WTC11 (cell line): ENCODE measurements at regions not wholly inside any gene's neighbourhood (a gene's known extent, or its start where the extent isn't known, plus 50 kb on each side); places are given as distances from the start of the nearest gene placed in this dataset.

Experiments used
- ATAC-seq: fragments of 200-7000 bp; cut with Tn5 transposase; 2 replicates; pipeline ENCODE4 v1.10.0; 2021; ENCODE audit warnings: mild to moderate bottlenecking, moderate library complexity
- CTCF ChIA-PET: fragments of 300-600 bp; sonication (Branson Sonifier 250); formaldehyde crosslinking; loops from one replicate; lab custom pipeline; 2021; ENCODE audit warnings: antibody characterized with exemption; lab: Charles Lee
- POLR2A ChIA-PET: fragments of 350-600 bp; sonication (Branson Sonifier 250); formaldehyde crosslinking; loops from one replicate; lab custom pipeline; 2021; ENCODE audit warnings: antibody characterized with exemption; lab: Charles Lee
- DNase-seq: peaks from one replicate; pipeline ENCODE4 v3.0.0; 2021; ENCODE audit warnings: low spot score
- H3K27ac Mint-ChIP-seq: 2 replicates; pipeline ENCODE4 v1.8.0; 2021; ENCODE audit warnings: mixed read lengths
- H3K27me3 Mint-ChIP-seq: 2 replicates; pipeline ENCODE4 v1.8.0; 2021; ENCODE audit warnings: low read depth, mild to moderate bottlenecking, moderate library complexity, mixed read lengths
- H3K36me3 Mint-ChIP-seq: 2 replicates; pipeline ENCODE4 v1.8.0; 2021; ENCODE audit warnings: mixed read lengths
- H3K4me1 Mint-ChIP-seq: 2 replicates; pipeline ENCODE4 v1.8.0; 2022; ENCODE audit warnings: mixed read lengths
- H3K4me3 Mint-ChIP-seq: 2 replicates; pipeline ENCODE4 v1.8.0; 2021; ENCODE audit warnings: mild to moderate bottlenecking, moderate library complexity, mixed read lengths
- H3K9me3 Mint-ChIP-seq: 2 replicates; pipeline ENCODE4 v1.8.0; 2021; ENCODE audit warnings: mixed read lengths
- CBFB ChIP-seq: sonication (generic); formaldehyde crosslinking; IDR thresholded peaks from 2 replicates; pipeline ENCODE4 v1.8.1; 2022; ENCODE audit warnings: mild to moderate bottlenecking, low read depth, missing genetic modification reagents
- EMX1 ChIP-seq: fragments of 250-450 bp; sonication (Bioruptor Pico); IDR thresholded peaks from 2 replicates; pipeline ENCODE4 v1.8.0; 2021; ENCODE audit warnings: mild to moderate bottlenecking
- JAZF1 ChIP-seq: fragments of 250-450 bp; sonication (Bioruptor Pico); IDR thresholded peaks from 2 replicates; pipeline ENCODE4 v1.9.0; 2021; ENCODE audit warnings: moderate library complexity, mild to moderate bottlenecking, inconsistent platforms
- MXD4 ChIP-seq: fragments of 250-450 bp; sonication (Bioruptor Pico); IDR thresholded peaks from 2 replicates; pipeline ENCODE4 v1.8.0; 2021; ENCODE audit warnings: mild to moderate bottlenecking, moderate library complexity, borderline replicate concordance
- NFYB ChIP-seq: sonication (generic); formaldehyde crosslinking; conservative IDR thresholded peaks from 2 replicates; pipeline ENCODE4 v1.8.0; 2022; ENCODE audit warnings: low read depth, missing genetic modification reagents
- TP53 ChIP-seq: sonication (generic); formaldehyde crosslinking; IDR thresholded peaks from 2 replicates; pipeline ENCODE4 v1.8.1; 2023; ENCODE audit warnings: mild to moderate bottlenecking, missing genetic modification reagents
- ZNF219 ChIP-seq: sonication (generic); formaldehyde crosslinking; IDR thresholded peaks from 2 replicates; pipeline ENCODE4 v1.8.0; 2023; ENCODE audit warnings: missing genetic modification reagents, mild to moderate bottlenecking, borderline replicate concordance
- ZNF232 ChIP-seq: sonication (generic); formaldehyde crosslinking; IDR thresholded peaks from 2 replicates; pipeline ENCODE4 v1.8.0; 2022; ENCODE audit warnings: mild to moderate bottlenecking, missing genetic modification reagents
- ZNF263 ChIP-seq: sonication (generic); formaldehyde crosslinking; IDR thresholded peaks from 2 replicates; pipeline ENCODE4 v1.8.1; 2022; ENCODE audit warnings: low read depth, mild to moderate bottlenecking, moderate library complexity, missing genetic modification reagents
- ZNF416 ChIP-seq: fragments of 250-450 bp; sonication (Bioruptor Pico); IDR thresholded peaks from 2 replicates; pipeline ENCODE4 v1.9.0; 2021; ENCODE audit warnings: mild to moderate bottlenecking, inconsistent platforms
- TF ChIP-seq, protein P1 (sequence below): sonication (generic); formaldehyde crosslinking; IDR thresholded peaks from 2 replicates; pipeline ENCODE4 v1.8.1; 2022; ENCODE audit warnings: mild to moderate bottlenecking, missing genetic modification reagents, moderate library complexity, borderline replicate concordance
- TF ChIP-seq, protein P2 (sequence below): sonication (generic); formaldehyde crosslinking; conservative IDR thresholded peaks from 2 replicates; pipeline ENCODE4 v1.8.1; 2022; ENCODE audit warnings: mild to moderate bottlenecking, missing genetic modification reagents
- TF ChIP-seq, protein P3 (sequence below): sonication (generic); formaldehyde crosslinking; IDR thresholded peaks from 2 replicates; pipeline ENCODE4 v1.8.1; 2023; ENCODE audit warnings: mild to moderate bottlenecking, missing genetic modification reagents, moderate library complexity
- TF ChIP-seq, protein P4 (sequence below): sonication (generic); formaldehyde crosslinking; IDR thresholded peaks from 2 replicates; pipeline ENCODE4 v1.8.1; 2023; ENCODE audit warnings: mild to moderate bottlenecking, missing genetic modification reagents, moderate library complexity
- TF ChIP-seq, protein P5 (sequence below): sonication (generic); formaldehyde crosslinking; IDR thresholded peaks from 2 replicates; pipeline ENCODE4 v1.8.0; 2023; ENCODE audit warnings: missing genetic modification reagents, mild to moderate bottlenecking, borderline replicate concordance
- TF ChIP-seq, protein P6 (sequence below): fragments of 250-450 bp; sonication (Bioruptor Pico); IDR thresholded peaks from 2 replicates; pipeline ENCODE4 v1.9.0; 2021; ENCODE audit warnings: mild to moderate bottlenecking

DNA sequence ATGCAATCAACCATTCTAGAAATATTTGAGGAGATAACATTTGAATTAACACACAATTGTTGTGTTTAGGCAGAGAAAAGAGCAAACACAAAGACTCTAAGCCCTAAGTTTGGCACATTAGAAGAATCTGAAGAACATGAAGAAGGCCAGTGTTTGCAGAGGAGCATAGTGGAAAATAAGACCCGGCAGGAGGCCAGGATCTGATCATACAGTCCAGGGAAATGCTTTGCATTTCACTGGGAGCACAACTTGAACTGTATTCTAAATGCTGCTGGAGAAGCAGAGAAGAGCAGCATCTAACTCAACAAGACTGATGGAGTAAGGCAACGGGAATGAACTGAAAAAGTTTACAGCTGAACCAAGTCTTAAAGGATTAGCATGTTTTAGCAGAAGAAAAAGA, 463.4 kb downstream of the ZNF608 start (continued):
- TF ChIP-seq, protein P1, sequence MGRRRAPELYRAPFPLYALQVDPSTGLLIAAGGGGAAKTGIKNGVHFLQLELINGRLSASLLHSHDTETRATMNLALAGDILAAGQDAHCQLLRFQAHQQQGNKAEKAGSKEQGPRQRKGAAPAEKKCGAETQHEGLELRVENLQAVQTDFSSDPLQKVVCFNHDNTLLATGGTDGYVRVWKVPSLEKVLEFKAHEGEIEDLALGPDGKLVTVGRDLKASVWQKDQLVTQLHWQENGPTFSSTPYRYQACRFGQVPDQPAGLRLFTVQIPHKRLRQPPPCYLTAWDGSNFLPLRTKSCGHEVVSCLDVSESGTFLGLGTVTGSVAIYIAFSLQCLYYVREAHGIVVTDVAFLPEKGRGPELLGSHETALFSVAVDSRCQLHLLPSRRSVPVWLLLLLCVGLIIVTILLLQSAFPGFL: no peak
- no peak for TF ChIP-seq EMX1 (CRISPR knock-in tag)
- TF ChIP-seq, protein P2, sequence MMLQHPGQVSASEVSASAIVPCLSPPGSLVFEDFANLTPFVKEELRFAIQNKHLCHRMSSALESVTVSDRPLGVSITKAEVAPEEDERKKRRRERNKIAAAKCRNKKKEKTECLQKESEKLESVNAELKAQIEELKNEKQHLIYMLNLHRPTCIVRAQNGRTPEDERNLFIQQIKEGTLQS (CRISPR knock-in tag): no peak
- TF ChIP-seq ZNF219 (CRISPR knock-in tag): no peak
- TF ChIP-seq, protein P3, sequence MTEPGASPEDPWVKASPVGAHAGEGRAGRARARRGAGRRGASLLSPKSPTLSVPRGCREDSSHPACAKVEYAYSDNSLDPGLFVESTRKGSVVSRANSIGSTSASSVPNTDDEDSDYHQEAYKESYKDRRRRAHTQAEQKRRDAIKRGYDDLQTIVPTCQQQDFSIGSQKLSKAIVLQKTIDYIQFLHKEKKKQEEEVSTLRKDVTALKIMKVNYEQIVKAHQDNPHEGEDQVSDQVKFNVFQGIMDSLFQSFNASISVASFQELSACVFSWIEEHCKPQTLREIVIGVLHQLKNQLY (CRISPR knock-in tag): no peak
- TF ChIP-seq ZNF263 (CRISPR knock-in tag): no peak
- TF ChIP-seq MXD4 (CRISPR knock-in tag): no peak
- no peak for TF ChIP-seq TP53
- no peak for TF ChIP-seq NFYB (CRISPR knock-in tag)
- TF ChIP-seq, all 79 proteins: peak for 0

DNA sequence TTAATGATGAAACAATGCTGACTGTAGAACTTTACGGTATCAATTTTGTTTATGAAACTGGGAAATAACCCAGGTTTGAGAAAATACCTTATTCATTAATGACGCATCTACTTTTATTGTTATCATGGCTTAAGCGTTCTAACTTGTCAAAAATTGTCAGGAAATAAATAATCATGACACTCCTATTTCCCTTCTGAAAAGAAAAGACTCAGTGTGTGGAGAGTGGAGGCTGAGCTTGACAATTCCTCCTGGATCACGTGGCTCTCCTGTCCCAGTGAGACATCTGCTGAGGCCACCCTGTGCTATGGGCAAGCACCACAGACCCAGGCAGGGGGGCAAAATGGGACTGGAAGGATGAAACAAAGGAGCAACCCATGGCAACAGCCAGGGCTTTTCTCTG, 466.4 kb downstream of the ZNF608 start:
- CTCF ChIA-PET: interaction anchor here (0.5 kb wide), 1 partner anchor 17 kb away, joined by 3 read pairs; no protein-coding TSS in a partner anchor
- no peak for ATAC-seq
- H3K27ac Mint-ChIP-seq: no peak overlapping the region

More for the DNA sequence above, 466.4 kb downstream of the ZNF608 start:
- POLR2A ChIA-PET: no interaction called here
- no peak overlapping the region for H3K4me3 Mint-ChIP-seq
- DNase-seq: no peak
- H3K4me1 Mint-ChIP-seq: peaks cover 11% of the 10 kb centered on the region
- peaks cover 5% of the 10 kb centered on the region; the same call in 1 of the 2 replicates for H3K9me3 Mint-ChIP-seq
- H3K27me3 Mint-ChIP-seq: no peaks in the 10 kb centered on the region; the same call in 1 of the 2 replicates
- TF ChIP-seq CBFB: no peak
- TF ChIP-seq, protein P4, sequence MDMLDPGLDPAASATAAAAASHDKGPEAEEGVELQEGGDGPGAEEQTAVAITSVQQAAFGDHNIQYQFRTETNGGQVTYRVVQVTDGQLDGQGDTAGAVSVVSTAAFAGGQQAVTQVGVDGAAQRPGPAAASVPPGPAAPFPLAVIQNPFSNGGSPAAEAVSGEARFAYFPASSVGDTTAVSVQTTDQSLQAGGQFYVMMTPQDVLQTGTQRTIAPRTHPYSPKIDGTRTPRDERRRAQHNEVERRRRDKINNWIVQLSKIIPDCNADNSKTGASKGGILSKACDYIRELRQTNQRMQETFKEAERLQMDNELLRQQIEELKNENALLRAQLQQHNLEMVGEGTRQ (CRISPR knock-in tag): no peak
- no peak for TF ChIP-seq ZNF416 (CRISPR knock-in tag)
- TF ChIP-seq, protein P5, sequence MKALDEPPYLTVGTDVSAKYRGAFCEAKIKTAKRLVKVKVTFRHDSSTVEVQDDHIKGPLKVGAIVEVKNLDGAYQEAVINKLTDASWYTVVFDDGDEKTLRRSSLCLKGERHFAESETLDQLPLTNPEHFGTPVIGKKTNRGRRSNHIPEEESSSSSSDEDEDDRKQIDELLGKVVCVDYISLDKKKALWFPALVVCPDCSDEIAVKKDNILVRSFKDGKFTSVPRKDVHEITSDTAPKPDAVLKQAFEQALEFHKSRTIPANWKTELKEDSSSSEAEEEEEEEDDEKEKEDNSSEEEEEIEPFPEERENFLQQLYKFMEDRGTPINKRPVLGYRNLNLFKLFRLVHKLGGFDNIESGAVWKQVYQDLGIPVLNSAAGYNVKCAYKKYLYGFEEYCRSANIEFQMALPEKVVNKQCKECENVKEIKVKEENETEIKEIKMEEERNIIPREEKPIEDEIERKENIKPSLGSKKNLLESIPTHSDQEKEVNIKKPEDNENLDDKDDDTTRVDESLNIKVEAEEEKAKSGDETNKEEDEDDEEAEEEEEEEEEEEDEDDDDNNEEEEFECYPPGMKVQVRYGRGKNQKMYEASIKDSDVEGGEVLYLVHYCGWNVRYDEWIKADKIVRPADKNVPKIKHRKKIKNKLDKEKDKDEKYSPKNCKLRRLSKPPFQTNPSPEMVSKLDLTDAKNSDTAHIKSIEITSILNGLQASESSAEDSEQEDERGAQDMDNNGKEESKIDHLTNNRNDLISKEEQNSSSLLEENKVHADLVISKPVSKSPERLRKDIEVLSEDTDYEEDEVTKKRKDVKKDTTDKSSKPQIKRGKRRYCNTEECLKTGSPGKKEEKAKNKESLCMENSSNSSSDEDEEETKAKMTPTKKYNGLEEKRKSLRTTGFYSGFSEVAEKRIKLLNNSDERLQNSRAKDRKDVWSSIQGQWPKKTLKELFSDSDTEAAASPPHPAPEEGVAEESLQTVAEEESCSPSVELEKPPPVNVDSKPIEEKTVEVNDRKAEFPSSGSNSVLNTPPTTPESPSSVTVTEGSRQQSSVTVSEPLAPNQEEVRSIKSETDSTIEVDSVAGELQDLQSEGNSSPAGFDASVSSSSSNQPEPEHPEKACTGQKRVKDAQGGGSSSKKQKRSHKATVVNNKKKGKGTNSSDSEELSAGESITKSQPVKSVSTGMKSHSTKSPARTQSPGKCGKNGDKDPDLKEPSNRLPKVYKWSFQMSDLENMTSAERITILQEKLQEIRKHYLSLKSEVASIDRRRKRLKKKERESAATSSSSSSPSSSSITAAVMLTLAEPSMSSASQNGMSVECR (CRISPR knock-in tag): no peak
- no peak for TF ChIP-seq JAZF1 (CRISPR knock-in tag)
- TF ChIP-seq, protein P6, sequence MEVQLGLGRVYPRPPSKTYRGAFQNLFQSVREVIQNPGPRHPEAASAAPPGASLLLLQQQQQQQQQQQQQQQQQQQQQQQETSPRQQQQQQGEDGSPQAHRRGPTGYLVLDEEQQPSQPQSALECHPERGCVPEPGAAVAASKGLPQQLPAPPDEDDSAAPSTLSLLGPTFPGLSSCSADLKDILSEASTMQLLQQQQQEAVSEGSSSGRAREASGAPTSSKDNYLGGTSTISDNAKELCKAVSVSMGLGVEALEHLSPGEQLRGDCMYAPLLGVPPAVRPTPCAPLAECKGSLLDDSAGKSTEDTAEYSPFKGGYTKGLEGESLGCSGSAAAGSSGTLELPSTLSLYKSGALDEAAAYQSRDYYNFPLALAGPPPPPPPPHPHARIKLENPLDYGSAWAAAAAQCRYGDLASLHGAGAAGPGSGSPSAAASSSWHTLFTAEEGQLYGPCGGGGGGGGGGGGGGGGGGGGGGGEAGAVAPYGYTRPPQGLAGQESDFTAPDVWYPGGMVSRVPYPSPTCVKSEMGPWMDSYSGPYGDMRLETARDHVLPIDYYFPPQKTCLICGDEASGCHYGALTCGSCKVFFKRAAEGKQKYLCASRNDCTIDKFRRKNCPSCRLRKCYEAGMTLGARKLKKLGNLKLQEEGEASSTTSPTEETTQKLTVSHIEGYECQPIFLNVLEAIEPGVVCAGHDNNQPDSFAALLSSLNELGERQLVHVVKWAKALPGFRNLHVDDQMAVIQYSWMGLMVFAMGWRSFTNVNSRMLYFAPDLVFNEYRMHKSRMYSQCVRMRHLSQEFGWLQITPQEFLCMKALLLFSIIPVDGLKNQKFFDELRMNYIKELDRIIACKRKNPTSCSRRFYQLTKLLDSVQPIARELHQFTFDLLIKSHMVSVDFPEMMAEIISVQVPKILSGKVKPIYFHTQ: no peak
- TF ChIP-seq ZNF232: no peak
- no peaks in the 10 kb centered on the region; the same call in 1 of the 2 replicates for H3K36me3 Mint-ChIP-seq
